ENCODE measurements at regions not wholly inside any gene's neighbourhood (a gene's known extent, or its start where the extent isn't known, plus 50 kb on each side); places are given as distances from the start of the nearest gene placed in this dataset.
"Not testable (repeated sequence)": the region's sequence is repeated elsewhere in the genome, so short reads cannot be mapped to it uniquely, and the experiment has no call there.

DNA sequence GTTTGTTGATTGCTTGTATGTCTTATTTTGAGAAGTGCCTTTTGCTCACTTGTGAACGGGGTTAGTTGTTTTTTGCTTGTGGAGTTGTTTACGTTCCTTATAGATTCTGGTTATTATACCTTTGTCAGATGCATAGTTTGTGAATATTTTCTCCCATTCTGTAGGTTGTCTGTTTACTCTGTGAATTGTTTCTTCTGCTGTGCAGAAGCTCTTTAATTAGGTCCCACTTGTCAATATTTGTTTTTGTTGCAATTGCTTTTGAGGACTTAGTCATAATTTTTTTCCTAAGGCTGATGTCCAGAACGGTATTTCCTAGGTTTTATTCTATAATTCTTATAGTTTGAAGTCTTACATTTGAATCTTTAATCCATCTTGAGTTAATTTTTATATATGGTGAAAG is 285.3 kb upstream of the GADL1 start:
- DNase-seq (ENCODE audit: low read depth in 4 of 4, low spot score in 1 of 4), result no peak

DNA sequence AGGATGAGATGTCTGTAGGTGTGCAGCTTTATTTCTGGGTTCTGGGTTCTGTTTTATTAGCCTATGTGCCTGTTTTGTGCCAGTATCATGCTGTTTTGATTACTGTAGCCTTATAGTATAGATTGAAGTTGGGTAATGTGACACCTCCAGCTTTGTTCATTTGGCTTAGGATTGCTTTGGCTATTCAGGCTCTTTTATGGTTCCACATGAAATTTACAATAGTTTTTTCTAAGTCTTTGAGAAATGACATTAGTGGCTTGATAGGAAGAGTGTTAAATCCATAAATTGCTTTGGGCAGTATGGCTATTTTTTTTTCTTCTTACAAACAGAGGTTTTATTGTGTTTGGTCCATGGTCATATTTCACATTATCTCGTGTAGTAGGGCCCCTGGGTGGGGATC is 285.8 kb upstream of the GADL1 start:
- DNase-seq (ENCODE audit: low read depth in 4 of 4, low spot score in 1 of 4), result no peak

DNA sequence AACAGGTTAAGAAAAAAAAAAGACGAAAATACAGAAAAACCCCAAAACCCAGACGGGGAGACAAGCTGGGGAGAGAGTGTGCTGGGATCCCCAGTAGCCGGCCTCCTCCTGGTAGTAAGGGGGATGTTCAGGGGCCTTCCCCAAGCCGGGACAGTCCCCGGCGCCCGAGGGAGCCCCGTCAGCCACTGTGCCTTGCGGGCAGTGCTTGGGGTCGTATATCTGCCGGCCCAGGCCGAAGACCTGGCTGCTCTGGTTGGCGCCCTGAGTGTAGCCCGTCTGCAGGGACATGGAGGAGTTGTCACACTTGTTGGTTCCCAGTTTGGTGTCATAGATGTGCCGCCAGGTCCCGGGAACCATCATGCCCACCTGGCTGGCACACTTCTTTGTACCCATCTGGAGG is 287.2 kb upstream of the GADL1 start:
- DNase-seq (ENCODE audit: low read depth in 4 of 4, low spot score in 1 of 4), result no peak

DNA sequence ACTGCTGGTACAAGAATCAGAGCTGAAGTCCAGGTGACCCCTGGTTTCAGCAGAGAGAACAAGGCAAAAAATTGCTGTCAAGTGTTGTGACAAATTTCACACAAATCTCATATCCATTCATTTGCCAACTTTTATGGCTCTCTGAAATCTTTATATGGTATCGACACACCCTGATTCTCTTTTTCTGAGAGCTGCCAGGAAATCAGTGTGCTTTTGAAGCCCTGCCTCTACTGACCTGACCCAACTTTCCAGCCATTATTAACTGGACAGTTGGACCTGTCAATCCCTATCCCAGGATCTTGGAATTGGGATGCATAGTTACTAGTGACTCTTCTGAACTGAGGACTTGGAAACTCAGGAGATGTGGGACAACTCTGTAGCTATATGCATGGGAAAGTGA is 288.2 kb upstream of the GADL1 start:
- no peak for DNase-seq (ENCODE audit: low read depth in 4 of 4, low spot score in 1 of 4)

DNA sequence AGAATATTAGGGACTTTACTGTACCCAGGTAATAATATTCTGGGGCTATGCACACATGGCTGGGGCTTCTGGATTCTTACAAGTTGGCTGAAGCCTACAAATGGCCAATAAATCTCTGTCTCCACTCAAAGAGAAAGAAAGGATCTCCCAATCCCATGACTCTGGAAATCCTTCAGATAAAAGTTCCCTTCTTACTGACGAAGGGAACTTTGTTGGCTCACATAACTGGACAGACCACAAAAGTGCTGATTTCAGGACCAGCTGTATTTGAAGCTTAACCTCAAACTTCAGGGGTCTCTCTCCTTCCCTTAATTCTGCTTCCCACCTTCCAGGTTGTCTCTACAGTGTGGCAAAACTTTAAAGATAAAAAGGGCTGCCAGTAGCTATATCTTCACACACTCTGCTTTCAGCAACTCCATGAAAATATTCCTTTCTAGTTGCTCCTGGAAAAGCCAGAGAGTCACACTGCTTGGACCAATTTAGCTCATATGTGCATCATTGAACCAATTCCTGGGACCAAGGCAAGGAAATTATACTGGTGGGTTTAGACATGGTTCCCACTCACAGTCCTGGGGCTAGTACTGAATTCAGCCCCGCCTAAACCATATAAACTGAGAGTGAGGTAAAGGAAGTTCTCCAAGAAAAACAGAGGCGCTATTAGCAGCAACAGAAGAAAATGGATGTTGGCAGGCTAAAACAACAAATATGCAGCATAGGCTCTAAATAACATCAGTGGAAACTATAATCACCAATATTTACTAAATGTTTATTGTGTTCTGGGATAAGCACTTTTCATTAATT is 290.0 kb upstream of the GADL1 start:
- no peak for DNase-seq (ENCODE audit: low read depth in 4 of 4, low spot score in 1 of 4)

DNA sequence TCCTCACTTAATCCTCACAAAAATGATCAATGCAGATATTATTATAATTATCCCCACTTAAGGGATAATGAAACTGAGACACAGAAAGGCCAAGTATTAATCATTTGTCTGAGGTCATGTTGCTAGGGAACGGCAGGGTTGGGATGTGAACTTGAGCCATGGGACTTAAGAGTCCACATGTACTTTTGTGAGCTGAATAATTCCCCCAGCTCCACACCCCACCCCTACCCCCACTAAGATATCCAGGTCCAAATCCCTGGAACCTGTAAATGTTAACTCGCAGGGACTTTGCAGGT is 290.5 kb upstream of the GADL1 start:
- DNase-seq (ENCODE audit: low read depth in 4 of 4, low spot score in 1 of 4), result no peak

DNA sequence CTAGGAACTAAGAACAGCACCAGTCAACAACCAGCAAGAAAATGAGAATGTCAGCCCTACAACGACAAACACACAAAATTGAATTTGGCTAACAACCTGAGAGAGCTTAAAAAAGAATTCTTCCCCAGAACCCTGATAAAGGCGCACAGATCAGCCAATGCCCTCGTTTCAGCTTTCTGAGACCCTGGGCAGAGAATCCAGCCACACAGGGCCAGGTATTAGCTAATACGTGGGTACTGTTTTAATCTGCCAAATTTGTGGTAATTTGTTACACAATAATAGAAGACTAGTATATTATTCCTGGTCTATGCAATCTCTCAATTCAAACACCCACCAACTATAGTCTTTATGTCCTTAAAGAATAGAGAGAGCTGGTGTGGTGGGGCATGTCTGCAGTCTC is 291.6 kb upstream of the GADL1 start:
- DNase-seq (ENCODE audit: low read depth in 4 of 4, low spot score in 1 of 4), result no peak

DNA sequence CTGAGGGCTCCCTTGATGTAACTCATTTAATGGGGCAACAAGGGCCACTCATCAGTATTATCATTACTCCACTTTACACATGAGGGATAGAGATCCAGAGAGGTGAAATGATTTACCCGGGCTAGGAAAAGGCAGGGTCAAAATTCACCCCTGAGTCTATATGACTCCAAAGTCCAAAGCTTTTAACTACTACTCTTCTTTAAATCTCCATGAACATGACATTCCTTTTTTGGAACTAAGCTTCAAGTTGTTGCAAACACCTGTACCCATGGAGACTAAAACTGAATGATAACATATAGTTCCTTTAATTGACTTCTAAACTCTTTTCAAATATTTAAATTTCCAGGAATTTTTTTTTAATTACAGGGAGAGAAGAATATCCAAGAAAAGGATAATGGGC is 292.9 kb upstream of the GADL1 start:
- no peak for DNase-seq (ENCODE audit: low read depth in 4 of 4, low spot score in 1 of 4)

DNA sequence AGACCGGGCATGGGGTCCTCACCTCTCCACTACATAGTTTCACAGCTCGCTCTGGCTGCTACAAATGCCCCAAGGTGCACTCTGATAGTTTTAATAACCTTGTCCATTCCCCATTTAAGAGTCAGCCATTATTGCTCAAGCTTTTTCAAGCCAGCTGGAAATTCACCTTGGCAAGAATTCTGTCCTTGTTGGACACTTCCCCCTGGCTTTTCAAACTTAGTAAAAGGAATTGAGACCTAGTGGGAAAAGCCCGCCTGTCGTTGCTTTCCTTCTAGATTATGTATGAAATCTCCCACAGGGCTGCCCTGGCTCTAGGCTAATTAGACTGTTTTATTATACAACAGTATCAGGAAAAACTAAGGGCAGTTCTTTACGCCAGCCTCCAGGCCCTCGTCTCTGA is 293.7 kb upstream of the GADL1 start:
- DNase-seq (ENCODE audit: low read depth in 4 of 4, low spot score in 1 of 4), result no peak

DNA sequence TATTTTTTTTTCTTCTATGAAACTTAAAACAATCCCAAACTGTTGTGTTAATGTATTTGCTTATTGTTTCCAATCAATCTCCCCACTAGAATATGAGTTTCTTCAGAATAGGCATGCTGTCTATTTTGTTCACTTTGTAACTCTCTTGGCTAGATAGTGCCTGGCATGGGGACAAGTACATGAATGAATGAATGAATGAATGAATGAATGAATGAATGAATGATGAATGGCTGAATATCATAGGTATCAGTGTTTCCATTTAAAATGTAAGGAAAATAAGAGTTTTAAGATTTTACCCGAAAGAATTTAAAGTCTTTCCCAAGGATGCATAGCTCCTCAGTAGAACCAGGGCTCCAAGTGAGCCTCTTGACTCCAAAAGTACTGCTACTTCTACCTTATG is 294.9 kb upstream of the GADL1 start:
- no peak for DNase-seq (ENCODE audit: low read depth in 4 of 4, low spot score in 1 of 4)

DNA sequence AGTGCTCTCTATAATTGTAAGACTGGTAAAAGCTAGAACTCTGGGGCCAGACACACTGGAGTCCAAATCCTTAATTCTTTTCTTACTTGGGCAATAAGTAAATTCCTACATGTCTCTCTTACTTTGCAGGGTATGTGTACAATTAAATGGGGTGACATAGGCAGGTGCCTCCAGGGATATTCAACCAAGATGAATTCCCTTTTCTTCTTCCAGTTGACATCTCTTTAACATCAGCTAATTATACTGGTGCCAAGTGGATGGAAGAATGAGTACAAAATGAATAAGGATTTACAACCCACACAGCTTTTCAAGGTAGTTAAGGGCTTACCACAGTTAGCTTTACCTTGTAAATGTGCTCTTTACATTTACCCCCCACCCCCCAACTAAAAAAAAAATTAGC is 295.5 kb upstream of the GADL1 start:
- no peak for DNase-seq (ENCODE audit: low read depth in 4 of 4, low spot score in 1 of 4)

DNA sequence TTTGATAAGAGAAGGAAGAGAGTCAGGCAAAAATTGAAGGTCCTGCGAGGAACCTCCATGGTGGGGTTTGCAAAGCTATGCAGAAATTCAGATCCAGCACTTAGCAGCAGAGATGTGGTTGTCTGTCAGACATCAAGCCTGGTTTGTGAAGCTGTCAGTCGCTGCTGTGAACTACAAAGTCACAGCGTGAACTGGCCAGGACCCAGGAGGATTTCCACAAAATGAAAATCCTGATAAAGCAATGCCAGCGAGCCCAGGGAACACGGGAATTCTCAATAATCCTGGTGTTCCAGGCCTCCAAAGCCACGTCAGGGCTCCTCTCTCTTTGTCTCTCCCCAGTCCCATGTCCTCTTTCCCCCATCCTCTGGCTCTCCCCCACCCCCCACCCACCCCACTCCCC is 296.9 kb upstream of the GADL1 start:
- no peak for DNase-seq (ENCODE audit: low read depth in 4 of 4, low spot score in 1 of 4)

DNA sequence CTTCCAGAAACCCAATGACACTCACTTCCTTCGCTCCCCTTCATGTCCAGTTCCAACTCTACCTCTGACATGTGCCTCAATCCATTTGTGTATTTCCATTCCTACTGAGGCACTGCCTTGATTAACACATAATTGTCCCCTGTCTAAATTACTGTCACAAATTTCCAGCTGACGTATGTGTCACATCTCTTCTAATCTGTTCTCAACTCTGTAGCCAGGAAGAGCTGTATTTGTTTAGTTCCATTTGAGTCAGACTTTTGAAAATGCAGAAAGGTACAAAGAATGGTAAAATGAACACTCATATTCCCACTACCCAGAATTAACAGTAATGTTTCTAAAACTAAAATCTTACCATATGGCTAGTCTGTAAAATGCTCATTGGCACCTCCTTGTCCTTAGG is 299.0 kb upstream of the GADL1 start:
- DNase-seq (ENCODE audit: low read depth in 4 of 4, low spot score in 1 of 4), result no peak

DNA sequence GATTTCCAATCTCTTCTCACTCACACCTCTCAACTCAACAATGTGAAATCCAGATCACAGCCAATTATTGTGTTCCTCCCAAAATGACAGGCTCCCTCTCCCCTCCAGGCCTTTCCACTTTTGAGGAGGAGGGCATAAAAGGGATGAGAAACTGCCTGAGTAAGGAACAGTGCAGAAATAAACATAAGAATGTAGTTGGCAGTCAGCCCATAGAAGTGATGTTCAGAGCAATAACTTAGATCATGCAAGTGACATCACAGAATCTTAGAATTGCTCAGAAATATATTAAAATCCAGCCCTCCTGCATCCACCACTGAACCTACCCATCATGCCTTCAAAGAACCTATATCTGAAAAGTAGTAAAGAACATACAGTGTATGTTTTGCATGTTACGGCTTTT is 299.4 kb upstream of the GADL1 start:
- no peak for DNase-seq (ENCODE audit: low read depth in 4 of 4, low spot score in 1 of 4)

DNA sequence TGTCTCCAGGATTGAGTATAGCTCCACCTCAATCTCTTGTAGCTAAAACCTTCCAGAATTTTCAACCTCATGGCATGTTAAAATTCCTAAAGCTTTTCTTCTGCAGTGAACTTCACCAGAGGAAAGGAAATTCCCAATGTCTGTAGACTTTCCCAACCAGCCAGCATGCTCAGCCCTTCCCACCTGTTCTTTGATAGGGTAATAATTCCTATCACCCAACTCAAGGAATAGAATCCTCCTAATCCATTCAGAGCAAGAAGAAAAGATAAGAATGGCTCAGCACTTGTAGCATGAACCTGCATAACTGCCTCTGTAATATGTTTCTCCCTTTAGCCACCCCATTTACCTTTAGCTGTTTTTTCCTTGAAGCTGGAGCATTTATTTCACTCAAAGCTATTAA is 301.8 kb upstream of the GADL1 start:
- no peak for DNase-seq (ENCODE audit: low read depth in 4 of 4, low spot score in 1 of 4)

DNA sequence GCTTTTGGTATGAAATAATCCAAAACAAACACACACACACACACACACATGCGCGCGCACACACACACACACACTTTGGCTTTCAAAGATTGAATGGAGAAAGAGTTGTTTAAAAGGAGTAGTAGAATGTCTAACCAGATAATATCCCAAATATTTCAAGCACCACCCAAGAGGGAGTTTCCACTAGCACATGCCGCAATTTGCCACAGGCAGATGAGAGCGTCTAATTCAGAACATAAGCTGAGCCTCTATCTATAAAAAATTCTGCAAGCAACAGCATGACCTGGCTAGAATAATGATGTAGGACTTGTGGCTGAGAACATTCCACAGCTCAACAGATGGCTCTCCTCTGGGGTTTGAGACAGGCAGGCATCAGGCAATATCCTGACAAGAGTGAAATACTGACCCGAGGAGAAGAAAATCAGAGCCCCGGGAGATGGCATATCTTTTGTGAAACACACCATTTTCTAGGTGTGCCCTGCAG is 302.5 kb upstream of the GADL1 start:
- DNase-seq (ENCODE audit: low read depth in 4 of 4, low spot score in 1 of 4), result no peak

DNA sequence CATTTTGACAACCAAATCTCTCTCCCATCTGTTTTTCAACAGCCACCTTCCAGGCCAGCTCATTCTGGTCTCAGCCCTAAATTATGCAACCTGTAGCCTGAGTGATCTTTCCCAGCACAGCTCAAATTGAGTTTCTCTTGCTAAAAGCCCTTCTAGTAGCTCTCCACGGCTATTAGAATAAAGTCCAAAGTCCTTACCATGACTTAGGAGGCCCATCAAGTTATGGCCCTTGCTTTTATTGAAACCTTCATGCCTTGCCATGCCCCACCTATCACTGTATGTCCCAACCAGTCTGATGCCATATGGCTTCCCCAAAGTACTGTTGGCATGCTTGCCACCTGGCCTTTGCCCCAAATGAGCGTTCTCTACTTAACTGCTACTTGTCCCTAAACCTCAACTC is 303.5 kb upstream of the GADL1 start:
- no peak for DNase-seq (ENCODE audit: low read depth in 4 of 4, low spot score in 1 of 4)

DNA sequence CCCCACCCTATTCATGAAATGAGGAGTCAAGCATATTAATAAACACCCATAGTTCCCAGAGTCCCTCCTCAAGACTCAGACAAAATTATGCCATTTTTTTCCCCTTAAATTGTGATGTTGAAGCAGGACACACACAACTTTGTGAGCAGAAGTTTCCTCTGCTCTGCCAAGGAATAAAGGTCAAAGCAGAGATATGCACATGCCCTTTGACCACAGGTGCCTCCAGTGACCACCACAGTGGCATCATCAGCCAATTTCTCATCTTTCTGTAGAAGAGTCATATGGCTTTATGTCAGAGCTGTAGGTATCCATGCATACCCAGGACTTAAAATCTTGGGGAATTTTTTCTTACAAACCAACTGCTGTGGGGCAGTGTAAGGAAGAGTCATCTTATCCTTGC is 304.4 kb upstream of the GADL1 start:
- DNase-seq (ENCODE audit: low read depth in 4 of 4, low spot score in 1 of 4), result no peak

DNA sequence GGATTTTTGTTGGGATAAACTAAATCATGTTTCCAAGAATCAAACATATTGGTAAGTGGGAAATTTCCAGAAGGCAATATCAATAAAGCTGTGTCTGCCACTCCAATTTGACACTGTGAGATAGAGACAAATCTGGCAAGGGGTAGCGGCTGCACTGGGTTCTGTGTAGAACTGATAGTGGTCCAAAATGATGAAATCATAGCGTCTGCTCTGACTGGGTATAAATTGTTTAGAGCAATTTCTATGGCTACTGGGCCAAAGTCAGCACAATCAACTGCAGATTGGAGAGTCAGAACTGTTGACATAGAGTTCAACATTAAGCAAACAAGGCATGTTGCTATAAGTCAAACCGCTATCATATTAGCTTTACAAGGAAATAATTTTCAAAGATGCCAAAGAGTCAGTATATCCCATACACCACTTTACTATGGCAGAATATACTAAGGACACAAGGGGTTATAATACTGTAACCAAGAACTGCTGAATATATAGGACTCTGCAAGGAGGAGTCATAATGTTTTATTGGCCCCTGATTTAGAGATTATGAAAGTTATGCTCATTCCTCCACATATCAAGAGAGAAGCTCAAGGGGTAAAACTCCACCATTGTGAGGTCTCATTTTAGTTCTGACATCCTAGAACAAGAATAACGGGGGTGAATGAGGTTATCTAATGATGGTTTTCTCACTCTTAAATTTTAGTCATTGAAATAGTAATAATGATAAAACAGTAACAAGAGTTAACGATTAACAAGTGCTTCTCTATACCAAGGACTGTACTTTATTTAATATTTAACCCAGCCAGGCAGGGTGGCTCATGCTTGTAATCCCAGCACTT is 309.7 kb upstream of the GADL1 start:
- DNase-seq (ENCODE audit: low read depth in 4 of 4, low spot score in 1 of 4), result no peak

DNA sequence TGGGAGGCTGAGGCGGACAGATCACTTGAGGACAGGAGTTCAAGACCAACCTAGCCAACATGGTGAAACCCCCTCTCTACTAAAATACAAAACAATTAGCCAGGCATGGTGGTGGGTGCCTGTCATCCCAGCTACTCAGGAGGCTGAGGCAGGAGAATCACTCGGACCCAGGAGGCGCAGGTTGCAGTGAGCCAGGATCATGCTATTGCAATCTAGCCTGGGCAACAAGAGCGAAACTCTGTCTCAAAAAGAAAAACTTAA is 310.3 kb upstream of the GADL1 start:
- not testable (repeated sequence) for DNase-seq (ENCODE audit: low read depth in 4 of 4, low spot score in 1 of 4)

DNA sequence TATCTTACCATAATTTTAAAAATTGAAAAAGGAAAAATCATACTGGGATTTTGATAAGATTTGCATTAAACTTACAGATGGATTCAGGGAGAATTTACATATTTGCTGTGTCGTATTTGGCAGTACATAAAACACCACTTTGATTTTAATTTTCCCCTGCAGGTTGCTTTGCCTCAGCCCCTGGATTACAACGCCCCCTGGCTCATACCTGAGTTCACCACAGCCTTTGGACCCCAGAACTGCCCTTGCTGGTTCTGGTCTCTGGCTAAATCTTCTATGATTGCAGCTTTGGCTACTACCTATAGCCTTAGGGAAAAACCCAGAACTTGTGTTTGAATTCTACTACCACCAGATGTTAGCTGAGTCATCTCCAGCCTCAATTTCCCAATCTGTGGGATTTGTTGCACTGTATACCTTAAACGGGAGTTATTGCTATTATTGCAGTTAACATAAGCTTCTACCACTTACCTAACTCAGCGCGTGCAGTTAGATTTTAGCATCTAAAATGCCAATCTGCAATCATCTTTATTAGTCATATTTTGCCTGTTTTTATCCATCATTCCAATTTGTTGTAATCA is 315.7 kb upstream of the GADL1 start:
- no peak for DNase-seq (ENCODE audit: low read depth in 4 of 4, low spot score in 1 of 4)

DNA sequence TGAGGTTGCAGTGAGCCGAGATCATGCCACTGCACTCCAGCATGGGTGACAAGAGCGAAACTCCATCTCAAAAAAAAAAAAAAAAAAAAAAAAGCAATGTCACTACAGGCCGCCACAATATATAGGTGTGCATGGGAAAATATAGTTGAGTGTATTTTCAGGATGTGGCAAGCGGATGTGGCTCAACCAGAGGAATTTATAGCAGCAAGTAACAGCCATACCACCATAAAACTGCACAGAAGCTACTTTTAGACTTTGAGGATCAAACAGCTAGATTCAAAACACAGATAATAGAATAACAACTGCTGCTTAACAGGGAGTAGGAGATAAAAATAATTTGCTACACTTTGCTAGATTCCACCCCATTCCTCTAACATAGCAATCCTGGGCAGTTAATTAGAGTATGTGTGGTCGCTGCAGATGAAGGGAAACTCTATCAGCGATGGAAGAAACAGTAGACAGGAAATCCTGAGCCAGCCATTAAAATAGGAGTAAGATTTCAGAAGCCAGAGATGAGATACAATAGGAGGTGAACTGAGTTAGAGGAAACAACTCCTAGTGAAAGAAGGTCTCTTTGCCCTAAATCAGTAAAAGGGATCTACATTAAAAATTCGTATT is 318.7 kb upstream of the STT3B start:
- DNase-seq (ENCODE audit: low read depth in 4 of 4, low spot score in 1 of 4), result no peak

All from stimulated activated CD4-positive, alpha-beta T cell treated with anti-CD3 and anti-CD28 coated beads, Interleukin-1b, Interleukin-23, amount 100 ng/mL, for 24 hours (primary cell).